NCI-H345 (cell line): ENCODE measurements at regions not wholly inside any gene's neighbourhood (a gene's known extent, or its start where the extent isn't known, plus 50 kb on each side); places are given as distances from the start of the nearest gene placed in this dataset.
"Not testable (repeated sequence)": the region's sequence is repeated elsewhere in the genome, so short reads cannot be mapped to it uniquely, and the experiment has no call there.

Source experiments
- DNase-seq: peaks from one replicate; lab custom pipeline; 2025; lab: John Stamatoyannopoulos, UW

GRCh38 chr1:115453666-115454065 is 115.6 kb upstream of the NGF start:
- no peak for DNase-seq

- no peak for DNase-seq
Measured at GRCh38 chr1:115452600-115453329, 114.7 kb upstream of the NGF start.

GRCh38 chr1:115450501-115451040 is 112.5 kb upstream of the NGF start:
- DNase-seq, result no peak

- no peak for DNase-seq
Measured at GRCh38 chr1:115448282-115449044, 110.4 kb upstream of the NGF start.

- DNase-seq, result no peak
Measured at GRCh38 chr1:115447672-115448071, 109.6 kb upstream of the NGF start.

GRCh38 chr1:115445090-115445489 is 107.0 kb upstream of the NGF start:
- DNase-seq, result no peak

- no peak for DNase-seq
Measured at GRCh38 chr1:115440733-115441132, 102.7 kb upstream of the NGF start.

- DNase-seq, result not testable (repeated sequence)
Measured at GRCh38 chr1:115439520-115439919, 101.5 kb upstream of the NGF start.

GRCh38 chr1:115437196-115437595 is 99.1 kb upstream of the NGF start:
- DNase-seq, result no peak

GRCh38 chr1:115436596-115436995 is 98.5 kb upstream of the NGF start:
- no peak for DNase-seq

GRCh38 chr1:115433483-115433882 is 95.4 kb upstream of the NGF start:
- no peak for DNase-seq

GRCh38 chr1:115432061-115432460 is 94.0 kb upstream of the NGF start:
- no peak for DNase-seq

- no peak for DNase-seq
Measured at GRCh38 chr1:115430441-115431158, 92.6 kb upstream of the NGF start.

- DNase-seq, result no peak
Measured at GRCh38 chr1:115429884-115430283, 91.8 kb upstream of the NGF start.

GRCh38 chr1:115429241-115429640 is 91.2 kb upstream of the NGF start:
- DNase-seq, result no peak

- no peak for DNase-seq
Measured at GRCh38 chr1:115428676-115429075, 90.6 kb upstream of the NGF start.

GRCh38 chr1:115428256-115428655 is 90.2 kb upstream of the NGF start:
- DNase-seq, result no peak

- no peak for DNase-seq
Measured at GRCh38 chr1:115426956-115427355, 88.9 kb upstream of the NGF start.

- DNase-seq, result no peak
Measured at GRCh38 chr1:115426231-115426771, 88.3 kb upstream of the NGF start.

GRCh38 chr1:115425442-115425841 is 87.4 kb upstream of the NGF start:
- DNase-seq, result no peak

- no peak for DNase-seq
Measured at GRCh38 chr1:115423776-115424175, 85.7 kb upstream of the NGF start.

- DNase-seq, result no peak
Measured at GRCh38 chr1:115419571-115419970, 81.5 kb upstream of the NGF start.
